ENCODE measurements at regions not wholly inside any gene's neighbourhood (a gene's known extent, or its start where the extent isn't known, plus 50 kb on each side); places are given as distances from the start of the nearest gene placed in this dataset.
"Not testable (repeated sequence)": the region's sequence is repeated elsewhere in the genome, so short reads cannot be mapped to it uniquely, and the experiment has no call there.

GRCh38 chr2:43149482-43150107 is 76.8 kb downstream of the ZFP36L2 start:
- no peak for DNase-seq (ENCODE audit: low spot score)

DNA sequence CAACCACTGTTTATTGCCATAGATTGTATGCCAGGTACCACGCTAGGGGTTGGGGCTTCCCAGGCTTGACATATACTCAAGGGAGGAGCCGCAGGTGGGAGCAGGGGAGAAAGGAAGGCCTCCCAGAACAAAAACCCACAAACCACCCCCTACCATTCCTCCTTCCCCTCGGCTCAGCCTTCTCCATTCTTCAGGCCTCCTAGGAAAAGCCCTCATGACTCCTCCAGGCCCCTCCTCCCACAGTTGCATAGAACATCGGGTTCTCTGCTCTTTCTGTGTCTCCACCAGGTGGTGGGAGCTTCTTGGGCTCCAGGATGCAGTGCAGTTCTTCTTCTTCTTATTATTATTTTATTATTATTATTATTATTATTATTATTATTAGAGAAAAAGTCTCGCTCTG is 80.3 kb downstream of the ZFP36L2 start:
- DNase-seq (ENCODE audit: low spot score), result no peak

DNA sequence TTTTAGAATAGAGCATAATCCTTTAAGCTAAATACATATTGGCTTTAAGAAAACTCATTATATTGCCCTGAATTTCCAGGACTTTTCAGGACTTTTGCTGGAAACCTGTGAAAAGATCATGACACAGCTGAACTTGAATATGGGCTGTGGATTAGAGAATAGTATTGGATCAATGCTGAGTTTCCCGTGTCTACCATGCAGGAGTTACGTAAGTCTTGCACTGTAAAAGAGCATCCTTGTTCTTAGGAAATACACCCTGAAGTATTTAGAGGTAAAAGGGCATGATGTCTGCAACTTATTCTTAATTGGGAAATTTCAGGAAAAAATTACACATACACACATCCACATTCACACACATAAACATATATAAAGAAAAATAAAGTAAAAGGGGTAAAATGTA is 82.1 kb downstream of the ZFP36L2 start:
- DNase-seq (ENCODE audit: low spot score), result no peak

- no peak for DNase-seq (ENCODE audit: low spot score)
Measured at GRCh38 chr2:43143756-43144155, 82.7 kb downstream of the ZFP36L2 start.

GRCh38 chr2:43142921-43143438 is 83.4 kb downstream of the ZFP36L2 start:
- no peak for DNase-seq (ENCODE audit: low spot score)

DNA sequence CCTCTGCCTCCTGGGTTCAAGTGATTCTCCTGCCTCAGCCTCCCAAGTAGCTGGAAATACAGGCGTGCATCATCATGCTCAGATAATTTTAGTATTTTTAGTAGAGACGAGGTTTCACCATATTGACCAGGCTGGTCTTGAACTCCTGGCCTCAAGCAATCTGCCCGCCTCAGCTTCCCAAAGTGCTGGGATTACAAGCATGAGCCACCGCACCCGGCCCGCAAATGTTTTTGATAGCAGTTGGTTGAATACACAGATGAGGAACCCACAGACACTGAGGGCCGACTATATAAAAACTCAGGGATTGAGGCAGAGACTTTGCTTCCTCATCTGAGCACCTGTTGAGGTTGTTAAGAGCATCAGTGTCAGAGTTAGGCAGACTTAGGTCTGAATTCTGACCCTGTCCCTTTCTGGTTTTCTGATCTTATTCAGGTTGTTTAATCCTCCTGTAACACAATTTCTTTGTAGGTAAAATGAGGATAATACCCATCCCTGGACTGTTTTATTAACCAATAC is 84.7 kb downstream of the ZFP36L2 start:
- not testable (repeated sequence) for DNase-seq (ENCODE audit: low spot score)

DNA sequence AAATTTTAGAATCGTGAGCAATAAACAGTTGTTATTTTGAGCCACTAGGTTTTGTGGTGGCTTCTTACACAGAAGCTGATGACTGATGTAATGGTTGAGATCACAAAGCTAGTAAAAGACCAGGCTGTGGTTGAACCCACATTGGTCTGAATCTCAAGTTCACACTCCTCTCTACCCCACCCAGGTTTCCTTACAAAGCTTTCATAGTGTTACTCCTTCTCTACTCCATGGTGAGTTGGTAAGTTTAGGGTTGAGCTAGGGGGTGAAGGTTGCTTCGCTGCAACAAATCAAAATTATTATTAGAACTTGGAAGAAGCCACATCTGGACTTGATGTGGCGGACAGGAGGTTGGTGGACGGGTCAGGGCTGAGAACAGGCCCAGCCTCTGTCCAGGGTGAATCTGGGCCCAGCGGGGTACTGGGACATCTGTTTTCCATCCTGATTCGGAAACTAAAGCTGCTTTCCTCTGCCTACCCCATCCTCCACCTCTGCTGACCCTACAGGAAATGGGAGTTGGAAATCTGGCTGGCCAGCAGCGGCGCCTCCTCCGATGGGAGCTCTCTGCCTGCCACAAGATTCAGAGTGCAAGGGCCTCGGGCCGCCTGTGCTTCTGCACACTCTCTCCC is 86.3 kb downstream of the ZFP36L2 start:
- DNase-seq (ENCODE audit: low spot score), result no peak

GRCh38 chr2:43139501-43139900 is 86.9 kb downstream of the ZFP36L2 start:
- DNase-seq (ENCODE audit: low spot score), result no peak

GRCh38 chr2:43138441-43138840 is 88.0 kb downstream of the ZFP36L2 start:
- no peak for DNase-seq (ENCODE audit: low spot score)

- no peak for DNase-seq (ENCODE audit: low spot score)
Measured at GRCh38 chr2:43136876-43137275, 89.5 kb downstream of the ZFP36L2 start.

GRCh38 chr2:43136011-43136799 is 90.2 kb downstream of the ZFP36L2 start:
- DNase-seq (ENCODE audit: low spot score), result no peak

DNA sequence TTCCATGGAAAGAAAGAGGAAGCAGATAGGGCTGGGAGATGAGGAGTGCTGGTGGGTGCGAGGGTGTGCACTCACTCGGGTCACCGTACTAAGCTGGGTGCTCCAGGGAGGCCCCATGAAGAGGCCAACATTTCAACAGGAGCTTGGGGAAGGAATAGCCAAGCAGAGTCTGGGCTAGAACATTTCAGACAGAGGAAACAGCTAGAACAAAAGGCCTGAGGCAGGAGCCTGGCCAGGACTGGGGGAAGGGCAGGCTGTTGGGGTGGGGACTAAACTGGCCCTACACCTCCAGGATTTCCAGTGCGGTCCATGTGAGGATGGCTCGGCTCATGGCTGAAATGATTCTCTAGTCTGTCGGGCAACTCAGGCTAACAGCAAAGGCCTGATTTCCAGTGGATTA is 90.8 kb downstream of the ZFP36L2 start:
- DNase-seq (ENCODE audit: low spot score), result no peak

DNA sequence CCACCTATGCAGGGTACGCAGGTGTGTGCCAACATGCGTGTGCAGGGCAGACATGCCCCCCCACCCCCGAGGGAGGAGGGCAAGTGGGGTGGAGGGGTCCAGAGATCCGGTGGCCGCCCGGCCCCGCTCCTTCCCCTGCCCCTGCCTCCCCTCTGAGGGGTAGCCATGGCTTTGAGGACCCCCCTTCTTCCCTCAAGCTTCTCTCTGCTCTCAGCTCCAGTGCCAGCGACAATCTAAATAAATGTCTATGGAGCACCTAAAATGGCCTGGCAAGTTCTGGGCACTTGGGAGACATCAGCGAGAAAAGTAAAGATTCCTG is 91.9 kb downstream of the ZFP36L2 start:
- no peak for DNase-seq (ENCODE audit: low spot score)

- DNase-seq (ENCODE audit: low spot score), result no peak
Measured at GRCh38 chr2:43133708-43134570, 92.5 kb downstream of the ZFP36L2 start.

DNA sequence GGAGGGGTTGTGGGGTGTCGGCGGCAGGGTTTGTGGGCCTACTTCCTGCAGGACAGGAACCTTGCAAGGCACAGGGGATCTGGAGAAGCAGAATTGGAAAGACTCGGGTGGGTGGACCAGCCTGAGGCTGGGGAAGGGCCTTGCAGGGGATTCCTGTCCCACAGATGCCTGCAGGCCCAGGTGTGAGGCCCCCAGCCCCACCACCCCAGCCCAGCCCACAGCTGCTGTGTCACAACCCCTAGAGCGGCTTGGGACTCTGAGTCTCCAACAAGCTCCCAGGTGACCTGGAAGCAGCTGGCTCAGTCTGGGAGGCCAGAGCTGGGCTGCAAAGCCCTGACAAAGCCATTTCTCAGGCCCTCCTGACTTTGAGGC is 93.1 kb downstream of the ZFP36L2 start:
- no peak for DNase-seq (ENCODE audit: low spot score)

DNA sequence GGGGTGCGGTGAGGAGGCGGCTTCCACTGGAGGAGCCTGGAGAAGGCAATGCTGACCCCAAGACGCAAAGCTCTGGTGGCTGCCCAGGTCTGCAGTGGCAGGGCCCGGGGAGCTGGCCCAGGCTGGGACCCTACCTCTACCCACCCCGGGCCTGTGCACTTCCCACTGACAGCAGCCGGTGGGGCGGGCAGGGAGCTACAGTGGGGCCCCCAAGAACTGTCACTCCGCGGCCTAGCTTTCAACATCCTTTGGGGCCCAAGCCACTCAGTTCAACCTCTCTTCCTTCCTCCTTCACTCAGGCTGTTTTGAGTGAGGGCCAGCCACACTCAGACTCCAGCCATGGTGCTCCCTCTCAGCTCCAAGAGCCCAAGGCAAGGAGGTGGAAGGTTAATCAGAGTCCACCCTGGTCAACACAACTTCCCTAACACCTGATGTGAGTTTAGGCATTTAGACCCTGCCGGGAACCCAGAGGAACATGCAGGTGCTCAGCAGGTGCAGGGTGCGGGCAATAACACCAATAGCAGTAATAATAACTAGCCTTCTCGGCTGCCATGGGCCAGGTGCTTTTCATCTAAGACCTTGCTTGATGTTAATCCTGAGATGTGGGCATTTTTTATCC is 93.6 kb downstream of the ZFP36L2 start:
- DNase-seq (ENCODE audit: low spot score), result no peak

- no peak for DNase-seq (ENCODE audit: low spot score)
Measured at GRCh38 chr2:43131890-43132682, 94.3 kb downstream of the ZFP36L2 start.

- no peak for DNase-seq (ENCODE audit: low spot score)
Measured at GRCh38 chr2:43131051-43131889, 95.1 kb downstream of the ZFP36L2 start.

- DNase-seq (ENCODE audit: low spot score), result no peak
Measured at GRCh38 chr2:43130548-43130875, 95.9 kb downstream of the ZFP36L2 start.
